ENCODE measurements at regions not wholly inside any gene's neighbourhood (a gene's known extent, or its start where the extent isn't known, plus 50 kb on each side); places are given as distances from the start of the nearest gene placed in this dataset.
A peak's percentile ranks its signal among the peaks of the same experiment; 100 is the strongest.

GRCh38 chr7:116310141-116310540, 99.8 kb downstream of the TES start:
- no peak for DNase-seq (ENCODE audit: low read depth)

- no peak for DNase-seq (ENCODE audit: low read depth)
These were observed 100.9 kb downstream of the TES start for GRCh38 chr7:116311259-116311658.

GRCh38 chr7:116311816-116312471, 101.6 kb downstream of the TES start:
- no peak for DNase-seq (ENCODE audit: low read depth)

- peak; percentile 86 for DNase-seq (ENCODE audit: low read depth)
These were observed 105.0 kb downstream of the TES start for GRCh38 chr7:116315293-116315692.

- DNase-seq (ENCODE audit: low read depth) = no peak
These were observed 105.5 kb downstream of the TES start for GRCh38 chr7:116315803-116316202.

GRCh38 chr7:116316838-116317628, 106.7 kb downstream of the TES start:
- peak; percentile 100 for DNase-seq (ENCODE audit: low read depth)

- peak; percentile 79 for DNase-seq (ENCODE audit: low read depth)
These were observed 107.6 kb downstream of the TES start for GRCh38 chr7:116317907-116318306.

- no peak for DNase-seq (ENCODE audit: low read depth)
These were observed 112.2 kb downstream of the TES start for GRCh38 chr7:116322541-116322940.

- DNase-seq (ENCODE audit: low read depth) = peak; percentile 31
These were observed 114.2 kb downstream of the TES start for GRCh38 chr7:116324582-116324981.

GRCh38 chr7:116325517-116325916, 115.2 kb downstream of the TES start:
- no peak for DNase-seq (ENCODE audit: low read depth)

- DNase-seq (ENCODE audit: low read depth) = no peak
These were observed 116.8 kb downstream of the TES start for GRCh38 chr7:116327135-116327534.

GRCh38 chr7:116327752-116328151, 117.4 kb downstream of the TES start:
- DNase-seq (ENCODE audit: low read depth) = peak; percentile 81

- DNase-seq (ENCODE audit: low read depth) = peak; percentile 22
These were observed 117.8 kb downstream of the TES start for GRCh38 chr7:116328161-116328560.

- no peak for DNase-seq (ENCODE audit: low read depth)
These were observed 119.6 kb downstream of the TES start for GRCh38 chr7:116329686-116330503.

GRCh38 chr7:116331020-116331419, 120.7 kb downstream of the TES start:
- DNase-seq (ENCODE audit: low read depth) = peak; percentile 74

GRCh38 chr7:116332766-116333165, 122.4 kb downstream of the TES start:
- DNase-seq (ENCODE audit: low read depth) = no peak

- DNase-seq (ENCODE audit: low read depth) = no peak
These were observed 124.2 kb downstream of the TES start for GRCh38 chr7:116334555-116334954.

- no peak for DNase-seq (ENCODE audit: low read depth)
These were observed 126.7 kb downstream of the TES start for GRCh38 chr7:116337018-116337417.

- no peak for DNase-seq (ENCODE audit: low read depth)
These were observed 127.5 kb downstream of the TES start for GRCh38 chr7:116337800-116338199.

GRCh38 chr7:116339564-116339963, 129.2 kb downstream of the TES start:
- DNase-seq (ENCODE audit: low read depth) = no peak

- DNase-seq (ENCODE audit: low read depth) = peak; percentile 54
These were observed 130.0 kb downstream of the TES start for GRCh38 chr7:116340201-116340847.
